K562 (cell line): ENCODE measurements at regions not wholly inside any gene's neighbourhood (a gene's known extent, or its start where the extent isn't known, plus 50 kb on each side); places are given as distances from the start of the nearest gene placed in this dataset.

Source experiments
- ATAC-seq: fragments of 200-7000 bp; cut with Tn5 transposase; 3 replicates; pipeline ENCODE4 v1.9.1; 2020; ENCODE audit warnings: moderate library complexity
- BruUV-seq: library from RNA; stranded (reverse); fragments of 400-500 nt; replicated peaks from 2 replicates; lab custom pipeline; 2021; lab: Mats Ljungman, UMichigan
- CTCF ChIA-PET: fragments of 300-600 bp; formaldehyde crosslinking; extraction: SDS; loops from one replicate; lab custom pipeline; 2021; ENCODE audit warnings: low intra/inter-chr PET ratio; lab: Yijun Ruan, JAX
- POLR2A ChIA-PET: fragments of 300-600, 350-650 bp; sonication (Branson Sonifier 250); formaldehyde crosslinking; extraction: SDS; loops from one replicate; lab custom pipeline; 2021; ENCODE audit warnings: antibody characterized with exemption, inconsistent platforms; lab: Yijun Ruan, JAX
- DNase-seq, 4 experiments: peaks; one replicate each; pipeline versions ENCODE4 v3.0.0 to v3.0.0-alpha.2; 2011 to 2018; ENCODE audit warnings: low spot score in 3 of 4, mixed read lengths in 3 of 4; ENCODE audit errors: extremely low read depth in 1 of 4
- FAIRE-seq: peaks from 2 replicates; lab custom pipeline; 2011; peaks lifted over from hg19 to GRCh38; lab: Jason Lieb, UNC
- H2AFZ ChIP-seq: 2 replicates; pipeline ENCODE4 v1.6.0; 2011; ENCODE audit warnings: low read depth, low read length, control low read depth, inconsistent platforms
- H3K27ac ChIP-seq: fragments of 200-600 bp; 3 replicates; pipeline ENCODE4 v1.8.0; 2011; ENCODE audit warnings: low read depth, mild to moderate bottlenecking, control low read depth, inconsistent platforms, low read length, moderate library complexity, mixed read lengths; ENCODE audit errors: extremely low read depth
- H3K27me3 ChIP-seq, 2 experiments: fragments of 300-600 bp in 1 of 2; 2 replicates in 1 of 2; 3 replicates in 1 of 2; pipeline versions ENCODE4 v1.6.0 to v1.8.0; 2011; ENCODE audit warnings: inconsistent platforms in 2 of 2, low read length in 2 of 2, mild to moderate bottlenecking in 1 of 2, mixed read lengths in 1 of 2, moderate library complexity in 1 of 2; ENCODE audit not compliant: control insufficient read depth in 2 of 2, insufficient read depth in 2 of 2
- H3K36me3 ChIP-seq: fragments of 300-600 bp; 3 replicates; pipeline ENCODE4 v1.8.0; 2011; ENCODE audit warnings: mild to moderate bottlenecking, low read length, inconsistent platforms; ENCODE audit not compliant: control insufficient read depth, insufficient read depth
- H3K4me1 ChIP-seq, 2 experiments: fragments of 200-600 bp in 1 of 2; replicated peaks in 1 of 2; 2 replicates in 1 of 2; 3 replicates in 1 of 2; pipeline versions ENCODE4 v1.5.1 to v1.8.0; 2011; ENCODE audit warnings: inconsistent platforms in 2 of 2, low read length in 2 of 2, mild to moderate bottlenecking in 1 of 2, mixed read lengths in 1 of 2, moderate library complexity in 1 of 2; ENCODE audit not compliant: control insufficient read depth in 2 of 2, insufficient read depth in 2 of 2
- H3K4me2 ChIP-seq: 2 replicates; pipeline ENCODE4 v1.6.1; 2011; ENCODE audit warnings: low read length, control low read depth, inconsistent platforms, mixed read lengths; ENCODE audit not compliant: insufficient read depth
- H3K4me3 ChIP-seq: fragments of 200-600 bp; sonication (generic), shearing (Covaris generic); 2 replicates; pipeline ENCODE4 v1.5.1; 2016; ENCODE audit warnings: control low read depth, inconsistent platforms
- H3K79me2 ChIP-seq: fragments of 200-600 bp; 3 replicates; pipeline ENCODE4 v1.8.0; 2011; ENCODE audit warnings: low read length, inconsistent platforms; ENCODE audit not compliant: control insufficient read depth, insufficient read depth
- H3K9ac ChIP-seq, 2 experiments: 2 replicates each; pipeline versions ENCODE4 v1.6.0 to v1.6.1; 2011; ENCODE audit warnings: low read depth in 2 of 2, low read length in 2 of 2, control low read depth in 1 of 2, inconsistent platforms in 1 of 2, mild to moderate bottlenecking in 1 of 2, mixed read lengths in 1 of 2; ENCODE audit not compliant: insufficient read depth in 1 of 2
- H3K9me1 ChIP-seq: one replicate; pipeline ENCODE4 v1.6.0; 2011; ENCODE audit warnings: inconsistent platforms, mild to moderate bottlenecking, low read length, moderate library complexity; ENCODE audit not compliant: control insufficient read depth, insufficient read depth
- H3K9me3 ChIP-seq: replicated peaks from 2 replicates; pipeline ENCODE4 v1.5.1; 2011; ENCODE audit warnings: low read depth, low read length, inconsistent platforms; ENCODE audit not compliant: control insufficient read depth, insufficient read depth
- H4K20me1 ChIP-seq: replicated peaks from 2 replicates; pipeline ENCODE4 v1.6.1; 2011; ENCODE audit warnings: low read length, inconsistent platforms, mixed read lengths; ENCODE audit not compliant: control insufficient read depth, insufficient read depth
- ELF1 ChIP-seq: fragments of 200-800 bp; sonication (Bioruptor generic); IDR thresholded peaks from 2 replicates; pipeline ENCODE4 v1.6.1; 2016; ENCODE audit warnings: missing genetic modification characterization, missing compliant biosample characterization
- ESRRB ChIP-seq: fragments of 250-450 bp; sonication (Bioruptor Pico); IDR thresholded peaks from 2 replicates; pipeline ENCODE4 v1.5.0; 2020; ENCODE audit warnings: mild to moderate bottlenecking, moderate library complexity, borderline replicate concordance
- HDAC6 ChIP-seq: IDR thresholded peaks from 2 replicates; pipeline ENCODE4 v1.6.1; 2012; ENCODE audit warnings: low read depth, mild to moderate bottlenecking, control low read depth, inconsistent platforms, low read length, moderate library complexity
- ILF3 ChIP-seq: fragments of 450-650 bp; IDR thresholded peaks from 2 replicates; pipeline ENCODE4 v1.6.1; 2018; ENCODE audit warnings: antibody characterized with exemption, mild to moderate bottlenecking, moderate library complexity, borderline replicate concordance
- KLF13 ChIP-seq: fragments of 450-650 bp; IDR thresholded peaks from 2 replicates; pipeline ENCODE4 v1.6.1; 2016; ENCODE audit warnings: missing genetic modification characterization, low read depth, mild to moderate bottlenecking, missing compliant biosample characterization, moderate library complexity, borderline replicate concordance
- POLR2AphosphoS5 ChIP-seq: IDR thresholded peaks from 2 replicates; pipeline ENCODE4 v1.6.1; 2011; ENCODE audit warnings: mild to moderate bottlenecking, low read depth, low read length, moderate library complexity; ENCODE audit not compliant: control insufficient read depth, insufficient read depth
- TARDBP ChIP-seq: fragments of 450-650 bp; IDR thresholded peaks from 2 replicates; pipeline ENCODE4 v1.6.1; 2016
- TCF7L2 ChIP-seq: fragments of 150-350 bp; IDR thresholded peaks from 2 replicates; pipeline ENCODE4 v1.6.1; 2016; ENCODE audit warnings: low read depth, mild to moderate bottlenecking, low read length, moderate library complexity
- ZKSCAN8 ChIP-seq: fragments of 200-800 bp; sonication (Bioruptor generic); IDR thresholded peaks from 2 replicates; pipeline ENCODE4 v1.6.1; 2016; ENCODE audit warnings: missing genetic modification characterization, missing compliant biosample characterization
- ZNF174 ChIP-seq: fragments of 250-450 bp; sonication (Bioruptor Pico); IDR thresholded peaks from 2 replicates; pipeline ENCODE4 v1.4.0; 2020; ENCODE audit warnings: mild to moderate bottlenecking
- ZNF445 ChIP-seq: fragments of 250-450 bp; sonication (Bioruptor Pico); IDR thresholded peaks from 2 replicates; pipeline ENCODE4 v1.4.0; 2020; ENCODE audit warnings: low read depth, mild to moderate bottlenecking, moderate library complexity
- WGBS: fragments of 100-300 bp; shearing (Covaris generic); methylation state at CpG from one replicate; pipeline ENCODE4 v1.1.6; 2016; ENCODE audit warnings: low coverage, mixed read lengths; ENCODE audit not compliant: insufficient coverage; ENCODE audit errors: missing lambda C conversion rate; 5-methylcytosine and 5-hydroxymethylcytosine counted together
- in situ Hi-C: fragments of 300-500 bp; cut with MboI; formaldehyde crosslinking; loops from 4 replicates; pipeline ENCODE4 v1.15.0; 2018; ENCODE audit warnings: inconsistent platforms, mixed read lengths
- intact Hi-C: fragments of 100-400 bp; cut with micrococcal nuclease; formaldehyde crosslinking; loops from 2 replicates; pipeline ENCODE4 v1.14.2; 2022
- TF ChIP-seq, protein P1 (sequence below): sonication (generic); formaldehyde crosslinking; IDR thresholded peaks from 2 replicates; pipeline ENCODE4 v1.8.0; 2022; ENCODE audit warnings: missing genetic modification reagents, mild to moderate bottlenecking, borderline replicate concordance
- TF ChIP-seq, protein P2 (sequence below): sonication (generic); formaldehyde crosslinking; IDR thresholded peaks from 2 replicates; pipeline ENCODE4 v1.8.1; 2022; ENCODE audit warnings: missing genetic modification reagents

DNA sequence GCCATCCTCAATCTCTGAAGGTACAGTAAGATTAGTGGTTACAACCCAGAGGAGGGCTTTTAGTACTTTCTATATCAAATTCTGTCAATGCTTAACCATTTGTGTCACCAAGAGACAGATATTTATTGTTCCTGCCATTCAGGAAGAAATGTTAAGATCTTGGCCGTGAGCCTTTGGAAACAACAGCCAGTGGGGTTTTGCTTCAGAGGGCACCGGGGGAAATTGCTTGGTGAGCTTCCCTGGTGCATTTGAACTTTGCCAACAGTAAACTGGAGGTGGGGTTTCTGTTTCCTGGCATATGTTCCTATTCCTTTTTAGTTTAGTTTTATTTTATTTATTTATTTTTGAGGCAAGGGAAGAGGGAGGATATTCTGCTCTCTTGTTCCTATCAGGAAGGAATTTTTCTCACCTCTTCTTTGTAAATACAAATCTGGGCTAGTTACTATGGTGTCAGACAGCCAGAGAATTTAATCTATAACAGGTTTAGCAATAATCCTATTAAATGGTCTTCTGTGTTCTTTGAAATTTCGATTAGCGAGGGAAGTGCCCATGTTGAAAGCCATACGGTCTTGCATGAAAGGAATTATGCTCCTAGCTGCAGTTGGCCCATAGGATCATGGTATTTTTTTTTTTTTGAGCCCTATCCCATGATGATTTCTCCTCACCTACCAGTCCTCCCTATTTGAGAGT is 95.7 kb downstream of the MAIP1 start:
- H4K20me1 ChIP-seq, result no peaks in the 10 kb centered on the region
- H3K9me1 ChIP-seq, result no peaks in the 10 kb centered on the region
- no peaks in the 10 kb centered on the region for H3K36me3 ChIP-seq
- H3K27me3 ChIP-seq, result no peaks in the 10 kb centered on the region
- intact Hi-C loops, result no loop called here
- H2AFZ ChIP-seq, result no peak overlapping the region
- ChIA-PET POLR2A (interaction anchor here (0.8 to 1.6 kb wide), 3 partner anchors 11 to 79 kb away, joined by 3 to 7 read pairs (median 3); no protein-coding TSS in a partner anchor), CTCF (no interaction called here)
- no peak overlapping the region for H3K9ac ChIP-seq
- DNase-seq, result no peak
- 32% methylated on average over 5 of the region's 5 CpGs for WGBS
- no TSS peak for BruUV-seq
- no peak for ATAC-seq
- H3K27ac ChIP-seq, result no peak overlapping the region
- TF ChIP-seq, protein P1, sequence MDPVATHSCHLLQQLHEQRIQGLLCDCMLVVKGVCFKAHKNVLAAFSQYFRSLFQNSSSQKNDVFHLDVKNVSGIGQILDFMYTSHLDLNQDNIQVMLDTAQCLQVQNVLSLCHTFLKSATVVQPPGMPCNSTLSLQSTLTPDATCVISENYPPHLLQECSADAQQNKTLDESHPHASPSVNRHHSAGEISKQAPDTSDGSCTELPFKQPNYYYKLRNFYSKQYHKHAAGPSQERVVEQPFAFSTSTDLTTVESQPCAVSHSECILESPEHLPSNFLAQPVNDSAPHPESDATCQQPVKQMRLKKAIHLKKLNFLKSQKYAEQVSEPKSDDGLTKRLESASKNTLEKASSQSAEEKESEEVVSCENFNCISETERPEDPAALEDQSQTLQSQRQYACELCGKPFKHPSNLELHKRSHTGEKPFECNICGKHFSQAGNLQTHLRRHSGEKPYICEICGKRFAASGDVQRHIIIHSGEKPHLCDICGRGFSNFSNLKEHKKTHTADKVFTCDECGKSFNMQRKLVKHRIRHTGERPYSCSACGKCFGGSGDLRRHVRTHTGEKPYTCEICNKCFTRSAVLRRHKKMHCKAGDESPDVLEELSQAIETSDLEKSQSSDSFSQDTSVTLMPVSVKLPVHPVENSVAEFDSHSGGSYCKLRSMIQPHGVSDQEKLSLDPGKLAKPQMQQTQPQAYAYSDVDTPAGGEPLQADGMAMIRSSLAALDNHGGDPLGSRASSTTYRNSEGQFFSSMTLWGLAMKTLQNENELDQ, result no peak
- TF ChIP-seq TARDBP (no peak), ZNF174 (CRISPR knock-in tag) (no peak), ZKSCAN8 (no peak), ELF1 (tag) (no peak), KLF13 (no peak), POLR2AphosphoS5 (no peak), TCF7L2 (no peak), ESRRB (CRISPR knock-in tag) (no peak), ZNF445 (CRISPR knock-in tag) (no peak), HDAC6 (no peak), ILF3 (no peak)
- TF ChIP-seq, protein P2, sequence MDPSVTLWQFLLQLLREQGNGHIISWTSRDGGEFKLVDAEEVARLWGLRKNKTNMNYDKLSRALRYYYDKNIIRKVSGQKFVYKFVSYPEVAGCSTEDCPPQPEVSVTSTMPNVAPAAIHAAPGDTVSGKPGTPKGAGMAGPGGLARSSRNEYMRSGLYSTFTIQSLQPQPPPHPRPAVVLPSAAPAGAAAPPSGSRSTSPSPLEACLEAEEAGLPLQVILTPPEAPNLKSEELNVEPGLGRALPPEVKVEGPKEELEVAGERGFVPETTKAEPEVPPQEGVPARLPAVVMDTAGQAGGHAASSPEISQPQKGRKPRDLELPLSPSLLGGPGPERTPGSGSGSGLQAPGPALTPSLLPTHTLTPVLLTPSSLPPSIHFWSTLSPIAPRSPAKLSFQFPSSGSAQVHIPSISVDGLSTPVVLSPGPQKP (CRISPR knock-in tag), result no peak
- no peak for FAIRE-seq
- H3K4me1 ChIP-seq, result peaks cover 0 to 5% of the 10 kb centered on the region in 2 experiments; a peak in 2 of 5 replicates
- in situ Hi-C loops, result no loop called here
- H3K4me2 ChIP-seq, result no peak overlapping the region
- no peak overlapping the region for H3K4me3 ChIP-seq
- no peaks in the 10 kb centered on the region for H3K9me3 ChIP-seq
- no peaks in the 10 kb centered on the region for H3K79me2 ChIP-seq
